ENCODE measurements at regions not wholly inside any gene's neighbourhood (a gene's known extent, or its start where the extent isn't known, plus 50 kb on each side); places are given as distances from the start of the nearest gene placed in this dataset.

DNA sequence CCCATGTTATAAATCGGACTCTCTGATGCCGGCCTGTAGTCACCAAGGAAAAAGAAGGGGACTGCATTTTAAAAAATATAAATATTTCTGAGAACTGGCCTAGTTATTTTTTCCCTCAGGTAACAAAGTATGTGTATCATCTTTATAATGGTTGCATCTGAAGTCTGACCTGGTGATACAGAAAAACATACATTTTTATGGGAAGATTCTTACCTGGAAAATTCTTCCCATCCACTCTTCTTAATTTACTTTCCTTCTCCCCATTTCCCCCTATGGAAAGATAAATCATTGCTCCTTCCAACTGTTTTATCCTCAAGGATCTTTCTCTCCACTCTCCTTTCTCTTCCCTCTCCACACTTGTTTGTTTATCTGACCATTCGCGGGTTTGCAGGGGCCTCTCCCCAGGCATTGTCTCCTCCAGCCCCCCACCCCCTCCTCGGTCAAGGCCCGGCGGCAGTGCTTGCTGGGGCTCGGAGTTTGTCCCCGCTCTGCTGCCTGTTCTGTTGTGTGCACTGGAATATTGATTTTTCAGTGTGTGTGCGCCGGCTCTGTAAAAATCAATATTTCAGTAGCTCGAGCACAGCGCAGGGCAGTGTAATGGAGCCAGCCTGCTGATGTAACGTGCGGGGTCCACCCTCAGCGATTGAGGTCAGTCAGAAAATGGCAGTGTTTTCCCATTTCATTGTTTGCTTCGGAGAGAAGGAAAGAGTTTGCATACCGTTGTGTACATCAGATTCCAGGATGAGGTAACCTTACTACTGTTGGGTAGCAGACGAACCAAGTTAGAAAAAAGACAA is 199.5 kb upstream of the NFE2L3 start:
- no peak for DNase-seq (ENCODE audit: low read depth)

DNA sequence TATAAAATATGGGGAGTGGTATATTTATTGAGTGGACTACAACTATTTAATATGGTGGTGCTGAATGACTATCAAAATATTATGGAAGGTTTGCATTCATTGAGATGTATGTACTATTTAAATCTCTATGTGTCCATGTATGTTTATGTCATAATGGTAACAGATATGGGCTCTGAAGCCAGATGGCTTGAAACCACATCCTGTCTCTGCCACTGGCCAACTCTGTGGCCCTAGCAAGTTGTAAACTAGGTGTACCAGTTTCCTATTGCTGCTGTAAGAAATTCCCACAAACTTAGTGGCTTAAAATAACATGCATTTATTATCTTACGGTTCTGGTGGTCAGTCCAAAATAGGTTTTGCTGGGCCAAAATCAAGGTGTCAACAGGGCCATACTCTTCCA is 198.1 kb upstream of the NFE2L3 start:
- no peak for DNase-seq (ENCODE audit: low read depth)

DNA sequence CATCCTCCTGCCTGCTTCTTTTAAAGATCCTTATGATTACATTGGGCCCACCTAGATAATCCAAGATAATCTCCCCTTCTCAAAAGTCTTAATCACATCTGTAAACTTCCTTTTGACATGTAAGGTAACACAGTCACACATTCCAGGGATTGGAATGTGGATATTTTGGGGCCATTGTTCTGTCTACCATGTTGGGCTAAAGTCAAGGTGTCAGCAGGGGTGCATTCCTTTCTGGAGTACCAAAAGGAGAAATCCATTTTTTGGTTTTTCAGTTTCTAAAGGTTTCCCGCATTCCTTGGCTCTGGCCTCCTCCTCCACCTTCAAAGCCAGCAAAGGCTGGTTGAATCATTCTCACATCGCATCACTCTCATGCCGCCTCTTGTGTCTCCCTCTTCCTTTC is 197.6 kb upstream of the NFE2L3 start:
- DNase-seq (ENCODE audit: low read depth) = no peak

DNA sequence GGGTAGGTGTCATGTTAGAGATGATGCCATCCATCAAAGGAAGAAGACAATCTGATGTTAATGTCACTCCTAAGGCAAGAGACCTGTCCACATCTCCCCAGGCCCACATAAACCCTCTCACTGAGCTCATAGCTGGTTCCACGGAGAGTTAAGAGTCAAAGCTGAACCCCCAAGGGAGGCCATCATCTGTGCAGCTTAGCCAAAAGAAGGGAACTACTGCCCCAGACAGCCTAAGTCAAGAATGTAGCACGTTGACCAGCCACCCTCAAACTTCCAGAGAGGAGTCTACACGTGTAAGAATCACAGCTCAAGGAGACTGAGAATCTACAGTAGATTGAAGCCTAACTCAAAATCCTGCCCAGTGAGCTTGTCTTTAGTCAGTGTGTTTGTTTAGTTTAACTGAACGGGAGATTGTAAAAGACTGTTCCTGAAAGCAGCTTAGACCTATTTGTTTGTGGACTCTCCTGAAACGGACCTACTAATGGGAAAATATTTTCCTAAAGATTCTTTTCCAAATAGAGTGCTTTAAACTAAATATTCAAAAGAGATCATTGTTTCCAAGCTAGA is 192.7 kb upstream of the NFE2L3 start:
- no peak for DNase-seq (ENCODE audit: low read depth)

DNA sequence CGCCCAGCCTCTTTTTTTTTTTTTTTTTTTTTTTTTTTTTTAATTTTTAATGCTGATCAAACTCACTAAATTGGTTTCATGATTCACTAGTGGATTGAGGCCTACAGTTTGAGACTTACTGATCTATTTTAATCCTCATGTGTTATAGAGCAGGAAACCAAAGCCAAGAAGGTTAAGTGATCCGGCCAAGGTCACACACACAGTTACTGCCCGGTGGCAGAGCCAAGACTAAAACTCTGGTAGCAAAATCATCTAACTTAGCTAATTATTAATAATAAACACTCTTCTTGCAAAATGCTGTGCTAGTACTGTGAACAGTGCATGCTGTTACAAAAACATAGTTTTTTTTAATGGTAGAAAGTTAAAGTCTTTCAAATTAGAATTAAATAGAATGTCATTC is 188.3 kb upstream of the NFE2L3 start:
- no peak for DNase-seq (ENCODE audit: low read depth)

DNA sequence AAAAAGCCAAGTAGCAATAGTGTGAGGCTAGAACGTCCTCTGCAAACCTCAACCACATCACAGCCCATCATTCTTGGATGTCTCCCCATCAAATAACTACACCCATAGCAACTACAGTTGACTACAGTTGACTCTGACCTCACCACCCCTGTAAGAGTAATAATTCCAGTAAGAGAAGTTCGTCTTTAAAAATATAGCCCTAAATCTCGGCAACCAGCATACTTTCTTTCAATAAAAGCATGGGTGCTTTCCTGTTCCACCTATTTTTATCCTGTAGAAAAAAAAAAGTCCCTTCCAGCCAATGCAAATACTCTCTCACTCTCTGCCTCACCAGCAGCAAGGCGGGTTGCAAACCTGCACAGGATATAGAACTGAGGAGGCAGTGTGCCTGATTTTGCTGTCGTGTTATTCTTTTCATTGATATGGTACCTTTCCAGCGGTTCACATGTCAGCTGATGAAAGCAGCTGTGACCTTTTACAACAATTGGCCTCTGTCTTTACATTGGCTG is 187.5 kb upstream of the NFE2L3 start:
- DNase-seq (ENCODE audit: low read depth) = no peak

DNA sequence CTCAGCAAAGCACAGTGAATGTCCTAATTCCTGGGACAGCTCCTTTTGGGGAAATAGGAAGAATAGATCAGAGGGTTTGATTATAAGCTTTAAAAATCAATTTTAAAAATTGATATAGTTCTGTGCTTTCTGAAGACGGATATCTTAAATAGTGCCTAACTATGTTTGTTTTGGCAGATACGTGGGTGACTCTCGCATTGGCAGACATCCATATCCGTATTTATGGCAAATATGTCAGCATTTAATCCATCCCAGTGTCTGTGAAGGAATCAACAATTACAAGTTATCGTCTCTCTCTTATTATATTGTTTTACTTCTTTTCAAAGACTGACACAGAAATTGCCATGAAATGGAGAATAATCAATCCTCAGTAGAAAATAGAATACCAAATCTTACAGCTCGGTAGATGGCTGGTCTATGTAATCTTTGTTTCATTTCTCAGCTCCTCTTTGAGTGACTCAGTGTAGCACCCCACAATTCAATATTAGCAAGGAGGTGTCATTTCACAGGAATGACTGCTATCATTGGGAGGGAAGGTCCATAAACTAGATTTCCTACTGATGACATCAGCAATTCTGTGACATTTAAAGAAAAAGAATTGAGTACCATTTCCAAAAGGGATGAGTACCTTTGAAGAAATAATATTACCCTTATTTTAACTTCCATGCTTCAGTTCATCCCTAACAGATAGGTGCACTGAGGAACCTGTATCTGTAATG is 186.4 kb upstream of the NFE2L3 start:
- DNase-seq (ENCODE audit: low read depth) = no peak

DNA sequence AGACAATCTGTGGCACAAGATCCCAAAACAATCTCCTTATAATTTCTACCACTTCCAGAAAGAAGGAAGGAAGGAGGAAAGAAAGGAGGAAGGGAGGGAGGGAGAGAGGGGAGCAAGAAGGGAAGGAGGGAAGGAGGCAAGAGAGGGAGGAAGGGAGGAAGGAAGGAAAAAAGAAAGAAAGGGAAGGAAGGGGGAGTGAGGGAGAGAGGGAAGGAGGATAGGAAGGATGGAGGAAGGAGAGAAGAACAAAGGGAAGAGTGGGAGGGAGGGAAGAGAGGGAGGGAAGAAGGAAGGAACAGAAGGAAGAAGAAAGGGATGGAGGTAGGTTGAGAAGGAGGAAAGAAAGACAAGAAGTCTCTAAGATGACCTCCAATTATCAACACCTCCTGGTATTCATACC is 185.5 kb upstream of the NFE2L3 start:
- DNase-seq (ENCODE audit: low read depth) = no peak

DNA sequence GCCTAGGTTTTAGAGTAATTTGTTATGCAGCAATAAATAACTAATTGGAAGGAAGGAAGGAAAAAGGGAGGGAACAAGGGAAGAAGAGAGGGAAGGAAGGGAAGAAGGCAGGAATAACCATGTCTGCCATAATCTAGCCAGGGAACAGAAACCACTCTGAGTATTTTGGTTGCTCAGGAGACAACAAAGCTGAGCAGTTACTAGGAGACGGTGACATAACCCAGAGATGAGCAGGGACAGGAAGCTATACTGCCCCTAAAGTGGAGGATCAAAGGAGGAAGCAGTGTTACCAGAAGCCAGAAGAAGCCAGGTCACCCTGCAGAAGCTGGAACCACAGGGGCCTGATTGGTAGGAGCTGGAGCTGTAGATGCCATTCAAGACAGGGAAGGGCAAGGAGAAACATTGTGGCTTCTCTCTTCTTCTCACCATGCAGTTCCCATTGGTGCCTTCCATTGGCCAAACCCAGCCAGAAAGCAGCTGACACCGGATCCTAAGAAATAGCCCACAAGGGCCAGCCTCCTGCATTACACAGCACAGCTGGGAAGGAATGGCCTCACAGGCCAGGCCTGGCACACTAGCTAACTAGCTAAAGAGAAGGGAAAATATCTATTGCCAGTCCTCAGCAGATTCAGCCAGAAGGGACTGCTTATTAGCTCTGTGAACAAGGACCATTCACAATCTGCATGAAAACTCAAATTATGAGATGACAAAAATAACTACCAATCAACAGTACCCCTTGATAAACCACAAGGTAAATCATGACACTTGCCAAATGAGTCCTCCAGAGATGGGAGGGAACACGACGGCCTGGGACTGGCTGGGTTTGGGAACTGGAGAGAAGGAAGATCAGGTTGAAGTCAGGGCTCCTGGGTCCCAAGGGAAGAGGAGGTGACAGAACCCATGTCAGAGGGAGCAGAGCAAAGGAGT is 184.5 kb upstream of the NFE2L3 start:
- DNase-seq (ENCODE audit: low read depth) = no peak

DNA sequence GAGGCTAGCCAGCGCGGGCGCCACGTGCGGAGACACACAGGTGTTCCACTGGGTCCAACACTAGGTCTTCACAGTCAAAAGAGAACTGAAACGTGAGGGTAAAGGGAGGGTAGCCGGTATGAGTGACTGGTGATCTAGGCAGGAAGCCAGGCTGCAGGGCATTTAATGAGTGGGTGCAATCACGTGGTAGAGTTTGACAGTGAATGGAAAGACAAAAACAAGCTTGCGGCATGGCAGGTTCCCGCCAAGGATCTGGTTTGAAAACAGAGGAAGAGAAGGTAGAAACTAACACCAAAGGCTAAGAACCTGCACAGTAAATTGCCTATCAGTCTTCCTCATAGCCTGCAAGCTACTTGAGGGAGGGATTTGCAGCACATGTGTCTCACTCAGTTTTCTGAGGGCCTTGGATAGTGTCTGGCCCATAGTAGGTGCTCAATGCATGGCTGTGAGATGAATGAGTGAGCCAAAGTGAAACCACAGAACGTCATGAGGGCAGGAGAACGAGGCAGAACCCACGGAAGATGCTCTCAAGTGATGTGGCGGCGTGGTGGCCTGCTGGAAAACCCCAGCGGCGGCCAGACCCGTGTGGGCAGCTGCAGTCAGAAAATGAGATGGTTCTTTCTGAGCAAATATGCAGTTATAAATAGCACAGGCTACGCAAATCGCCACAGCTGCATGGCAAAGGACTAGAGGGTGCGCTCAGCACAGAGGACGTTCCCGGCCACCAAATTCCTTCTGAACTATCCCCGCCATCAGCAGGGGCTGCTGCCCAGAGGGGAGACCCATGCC is 183.6 kb upstream of the NFE2L3 start:
- no peak for DNase-seq (ENCODE audit: low read depth)

DNA sequence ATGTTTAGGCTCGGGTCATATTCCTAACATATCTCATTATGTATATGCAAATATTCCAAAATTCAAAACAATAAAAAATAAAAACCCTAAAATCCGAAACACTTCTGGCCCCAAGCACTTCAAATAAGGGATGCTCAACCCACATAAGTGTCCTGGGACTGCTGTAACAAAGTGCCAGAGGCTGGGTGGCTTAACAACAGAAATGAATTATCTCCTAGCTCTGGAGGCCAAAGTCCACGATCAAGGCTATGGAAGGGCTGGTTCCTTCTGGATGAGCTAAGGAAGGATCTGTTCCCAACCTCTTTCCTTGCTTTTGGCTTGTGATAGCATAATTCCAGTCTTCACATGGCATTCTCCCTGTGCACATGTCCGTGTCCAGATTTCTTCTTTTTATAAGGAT is 181.6 kb upstream of the NFE2L3 start:
- no peak for DNase-seq (ENCODE audit: low read depth)

DNA sequence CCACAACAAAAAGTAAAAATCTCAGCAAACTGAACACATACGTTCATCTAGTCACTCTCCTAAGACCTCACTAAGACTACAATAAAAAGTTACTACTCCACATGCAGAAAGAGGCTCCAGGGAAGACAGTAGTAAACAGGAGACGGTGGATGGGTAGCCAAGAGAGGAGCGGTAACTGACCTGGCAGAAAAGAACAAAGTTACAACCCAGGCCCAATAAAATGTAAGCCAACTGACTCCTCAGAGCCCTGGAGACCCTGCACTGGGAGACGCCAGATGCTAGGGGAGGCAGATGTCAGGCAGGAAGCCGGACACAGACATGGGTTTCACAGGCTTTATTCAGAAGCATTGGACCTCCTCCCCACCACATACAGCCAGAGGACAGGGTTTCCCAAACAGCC is 181.1 kb upstream of the NFE2L3 start:
- no peak for DNase-seq (ENCODE audit: low read depth)

DNA sequence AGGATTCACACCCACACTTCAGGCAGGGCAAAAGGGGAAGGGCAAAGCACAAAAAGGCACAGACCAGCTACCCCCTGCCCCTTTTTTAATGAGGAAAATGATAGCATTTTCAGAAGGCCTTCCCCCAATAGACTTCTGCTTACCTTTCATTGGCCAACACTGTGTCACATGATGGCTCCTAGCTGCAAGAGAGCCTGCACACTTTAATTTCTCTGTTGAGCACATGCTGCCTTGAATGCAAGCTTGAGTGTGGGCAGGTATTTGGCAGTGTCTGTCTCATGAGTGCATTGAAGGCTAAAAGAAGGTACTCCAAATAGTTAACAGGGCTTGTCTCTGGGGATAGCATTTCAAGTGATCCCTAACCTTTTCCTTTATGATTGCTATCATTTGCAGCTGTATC is 175.4 kb upstream of the NFE2L3 start:
- DNase-seq (ENCODE audit: low read depth) = no peak

DNA sequence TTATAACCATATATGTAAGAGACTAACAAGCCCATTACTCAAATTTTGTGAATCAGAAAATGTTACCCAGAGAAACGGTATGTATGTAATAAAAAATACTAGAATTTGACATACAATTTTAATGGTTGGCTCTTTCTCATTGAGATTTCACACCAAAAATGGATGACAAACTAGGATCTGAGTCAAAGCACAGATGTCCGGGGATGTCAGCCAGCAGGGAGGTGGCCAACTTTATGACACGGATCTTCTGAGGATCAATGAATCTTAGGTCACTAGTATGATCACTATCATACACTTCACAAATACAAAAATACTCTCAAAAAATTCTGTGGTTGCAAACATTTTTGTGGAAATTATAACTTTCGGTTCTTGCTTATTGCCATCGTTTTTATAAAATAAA is 173.5 kb upstream of the NFE2L3 start:
- DNase-seq (ENCODE audit: low read depth) = no peak

DNA sequence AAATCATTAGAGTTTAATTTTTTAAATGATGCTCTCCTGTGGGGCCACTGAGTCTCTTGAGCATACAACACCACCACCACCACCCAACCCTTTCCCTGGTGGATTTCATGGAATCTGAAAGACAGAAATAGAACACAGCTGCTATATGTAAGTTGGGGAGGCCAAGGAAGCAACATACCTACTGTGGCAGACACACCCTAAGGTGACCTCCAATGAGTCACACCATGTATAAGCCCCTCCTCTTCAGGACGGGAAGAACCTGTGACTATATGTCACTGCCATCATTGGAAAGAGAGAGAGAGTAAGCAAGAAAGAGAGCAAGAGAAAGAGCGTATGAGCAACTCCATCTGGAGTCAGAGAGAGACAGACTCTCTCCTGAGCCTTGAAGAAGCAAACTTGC is 172.4 kb upstream of the NFE2L3 start:
- no peak for DNase-seq (ENCODE audit: low read depth)

DNA sequence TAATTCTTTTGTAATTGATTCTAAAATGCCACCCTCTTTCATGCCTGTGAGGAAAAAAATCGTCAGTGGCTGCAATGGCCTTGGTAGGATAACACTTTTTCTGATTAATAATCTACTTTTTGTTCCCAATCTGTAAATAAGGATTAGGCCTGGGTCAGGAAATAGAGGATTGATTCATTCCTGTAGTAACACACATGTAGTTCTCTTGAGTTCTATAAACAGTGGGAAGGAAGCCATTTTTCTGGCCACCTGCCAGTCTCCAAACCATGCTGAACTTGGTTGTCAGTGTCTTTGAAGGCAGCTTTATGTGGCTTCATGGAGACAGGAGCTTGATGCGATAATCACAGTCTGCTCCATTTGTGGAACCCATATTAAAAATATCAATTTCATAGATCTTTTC is 169.3 kb upstream of the NFE2L3 start:
- no peak for DNase-seq (ENCODE audit: low read depth)

DNA sequence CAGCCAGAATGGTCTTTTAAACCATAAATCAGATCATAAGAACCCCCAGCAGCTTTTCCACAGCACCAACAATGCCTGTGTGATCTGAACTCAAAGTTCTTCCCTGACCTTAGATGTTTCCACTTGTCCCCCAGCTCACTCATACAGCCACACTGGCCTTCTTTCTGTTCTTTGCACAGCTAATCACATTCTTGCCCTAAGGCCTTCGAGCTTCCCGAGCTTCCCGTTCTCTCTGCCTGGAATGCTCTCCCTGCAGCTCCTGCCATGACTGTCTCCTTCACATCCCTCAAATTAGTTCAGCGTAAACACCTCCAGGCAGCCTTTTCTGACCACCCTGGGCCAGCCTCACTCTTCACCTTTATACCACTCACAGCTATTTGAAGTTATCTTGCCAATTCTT is 166.8 kb upstream of the NFE2L3 start:
- no peak for DNase-seq (ENCODE audit: low read depth)

DNA sequence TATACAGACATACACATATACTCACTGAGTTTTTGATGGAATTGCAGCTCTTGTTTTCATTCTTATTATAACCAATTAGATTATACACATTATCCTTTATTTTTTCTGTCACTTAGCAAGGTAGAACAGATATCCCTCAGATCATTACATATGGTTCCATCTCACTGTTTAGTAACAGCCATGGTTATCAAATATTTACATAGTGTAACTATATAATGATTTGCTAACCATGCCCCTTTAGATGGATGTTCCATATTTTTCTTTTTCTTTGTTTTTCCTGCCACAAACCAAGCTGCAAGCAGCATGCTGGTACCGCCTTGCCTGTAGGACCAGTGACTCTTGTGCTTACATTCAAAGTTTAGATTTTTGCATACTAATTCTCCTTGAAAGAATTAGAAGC is 163.4 kb upstream of the NFE2L3 start:
- DNase-seq (ENCODE audit: low read depth) = no peak

DNA sequence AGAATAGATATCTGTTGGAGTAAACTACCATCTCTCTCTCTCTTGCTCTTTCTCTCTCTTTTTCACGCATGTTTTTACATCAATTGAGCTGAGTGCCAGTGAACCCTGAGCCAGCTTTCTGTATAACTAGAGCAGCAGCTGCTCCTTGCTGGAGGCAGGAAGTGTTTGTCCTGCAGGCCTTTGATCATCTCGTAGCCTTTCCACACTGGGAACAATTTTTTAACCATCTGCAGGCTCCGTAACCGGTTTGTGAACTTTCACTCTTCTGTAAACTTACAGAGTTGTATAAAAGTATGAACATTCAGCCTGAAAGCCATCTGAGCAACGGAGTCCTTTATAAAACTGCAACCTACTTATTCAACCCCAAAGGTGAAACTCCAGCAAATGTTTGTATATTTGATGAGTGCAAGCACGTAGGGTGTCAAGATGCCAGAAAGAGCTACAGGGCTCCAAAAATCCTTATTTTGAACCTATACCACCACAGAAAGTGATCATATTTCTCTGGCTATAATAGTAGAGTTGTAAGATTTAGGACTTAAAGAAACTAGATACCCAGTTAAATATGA is 162.8 kb upstream of the NFE2L3 start:
- DNase-seq (ENCODE audit: low read depth) = no peak

DNA sequence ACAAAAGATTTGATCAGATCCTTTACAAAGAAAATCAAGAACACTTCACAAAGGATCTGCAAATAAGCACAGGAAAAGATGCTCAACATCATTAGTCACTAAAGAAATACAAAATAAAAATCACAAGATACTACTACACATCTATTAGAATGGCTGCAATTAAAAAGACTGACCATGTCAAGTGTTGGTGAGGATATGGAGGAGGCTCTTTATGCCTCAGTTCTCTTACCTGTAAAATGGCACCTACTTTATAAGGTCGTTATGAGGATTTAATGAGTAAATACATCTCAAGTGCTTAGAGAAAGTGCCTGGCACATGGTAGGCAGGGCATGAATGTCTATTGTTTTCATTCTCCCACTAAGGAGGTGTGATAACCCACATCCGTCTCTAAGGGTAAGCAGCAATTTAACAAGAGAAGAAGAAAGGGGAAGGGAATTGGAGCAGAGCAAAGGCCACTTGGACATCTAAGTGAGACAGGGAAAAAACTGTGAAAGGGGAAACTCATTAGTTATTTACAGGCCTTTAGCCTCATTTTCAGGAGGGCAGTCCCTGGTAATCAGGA is 157.5 kb upstream of the NFE2L3 start:
- no peak for DNase-seq (ENCODE audit: low read depth)

DNA sequence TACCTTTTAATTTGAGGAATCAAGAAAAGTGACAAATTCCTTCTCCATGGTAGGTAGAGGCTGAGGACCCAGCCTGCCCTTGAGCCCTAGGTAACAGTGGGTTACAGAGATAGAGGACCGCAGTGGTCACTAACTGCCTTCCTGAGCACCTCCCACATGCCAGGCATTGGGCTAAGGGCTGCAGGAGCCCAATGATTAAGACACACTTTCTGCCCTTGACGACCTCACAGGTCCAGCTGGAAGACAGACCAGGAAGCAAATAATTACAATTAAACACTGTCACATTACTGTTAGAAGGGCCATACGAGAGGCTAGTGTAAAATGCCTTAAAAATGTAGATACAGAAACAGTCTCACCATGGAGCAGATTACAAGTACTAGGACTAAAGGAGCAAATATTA is 156.8 kb upstream of the NFE2L3 start:
- DNase-seq (ENCODE audit: low read depth) = no peak
